ENCODE measurements at regions not wholly inside any gene's neighbourhood (a gene's known extent, or its start where the extent isn't known, plus 50 kb on each side); places are given as distances from the start of the nearest gene placed in this dataset.

DNA sequence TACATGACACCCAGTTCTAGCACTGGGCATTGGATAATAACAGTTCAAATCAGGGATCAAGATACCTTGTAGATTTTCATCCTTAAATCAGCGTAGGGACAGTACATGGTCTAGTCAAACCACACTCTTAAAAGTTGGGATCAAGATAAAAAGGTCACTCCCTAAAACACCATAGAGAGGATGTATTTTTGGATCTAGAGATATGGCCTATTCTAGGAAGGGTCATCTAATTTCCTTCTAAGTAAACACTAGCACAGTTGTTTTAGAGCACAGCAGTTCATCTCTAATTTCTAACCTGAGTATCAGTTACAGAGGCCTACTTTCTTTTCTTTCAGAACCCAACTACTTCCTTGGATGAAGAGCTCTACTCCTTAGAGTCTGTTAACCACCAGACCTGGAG, 166.4 kb upstream of the GRIN3A start:
- TF ChIP-seq SPI1 (IDR thresholded peaks at IDR 0.05; ENCODE audit: borderline replicate concordance, low read depth) (no peak), GABPA (IDR thresholded peaks at IDR 0.05; ENCODE audit: low read depth) (no peak), POLR2AphosphoS5 (IDR thresholded peaks at IDR 0.05; ENCODE audit: low read depth) (no peak)
- TF ChIP-seq, protein P1, sequence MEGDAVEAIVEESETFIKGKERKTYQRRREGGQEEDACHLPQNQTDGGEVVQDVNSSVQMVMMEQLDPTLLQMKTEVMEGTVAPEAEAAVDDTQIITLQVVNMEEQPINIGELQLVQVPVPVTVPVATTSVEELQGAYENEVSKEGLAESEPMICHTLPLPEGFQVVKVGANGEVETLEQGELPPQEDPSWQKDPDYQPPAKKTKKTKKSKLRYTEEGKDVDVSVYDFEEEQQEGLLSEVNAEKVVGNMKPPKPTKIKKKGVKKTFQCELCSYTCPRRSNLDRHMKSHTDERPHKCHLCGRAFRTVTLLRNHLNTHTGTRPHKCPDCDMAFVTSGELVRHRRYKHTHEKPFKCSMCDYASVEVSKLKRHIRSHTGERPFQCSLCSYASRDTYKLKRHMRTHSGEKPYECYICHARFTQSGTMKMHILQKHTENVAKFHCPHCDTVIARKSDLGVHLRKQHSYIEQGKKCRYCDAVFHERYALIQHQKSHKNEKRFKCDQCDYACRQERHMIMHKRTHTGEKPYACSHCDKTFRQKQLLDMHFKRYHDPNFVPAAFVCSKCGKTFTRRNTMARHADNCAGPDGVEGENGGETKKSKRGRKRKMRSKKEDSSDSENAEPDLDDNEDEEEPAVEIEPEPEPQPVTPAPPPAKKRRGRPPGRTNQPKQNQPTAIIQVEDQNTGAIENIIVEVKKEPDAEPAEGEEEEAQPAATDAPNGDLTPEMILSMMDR (IDR thresholded peaks at IDR 0.05; ENCODE audit: insufficient read depth, low read length): no peak
- TF ChIP-seq, protein P2, sequence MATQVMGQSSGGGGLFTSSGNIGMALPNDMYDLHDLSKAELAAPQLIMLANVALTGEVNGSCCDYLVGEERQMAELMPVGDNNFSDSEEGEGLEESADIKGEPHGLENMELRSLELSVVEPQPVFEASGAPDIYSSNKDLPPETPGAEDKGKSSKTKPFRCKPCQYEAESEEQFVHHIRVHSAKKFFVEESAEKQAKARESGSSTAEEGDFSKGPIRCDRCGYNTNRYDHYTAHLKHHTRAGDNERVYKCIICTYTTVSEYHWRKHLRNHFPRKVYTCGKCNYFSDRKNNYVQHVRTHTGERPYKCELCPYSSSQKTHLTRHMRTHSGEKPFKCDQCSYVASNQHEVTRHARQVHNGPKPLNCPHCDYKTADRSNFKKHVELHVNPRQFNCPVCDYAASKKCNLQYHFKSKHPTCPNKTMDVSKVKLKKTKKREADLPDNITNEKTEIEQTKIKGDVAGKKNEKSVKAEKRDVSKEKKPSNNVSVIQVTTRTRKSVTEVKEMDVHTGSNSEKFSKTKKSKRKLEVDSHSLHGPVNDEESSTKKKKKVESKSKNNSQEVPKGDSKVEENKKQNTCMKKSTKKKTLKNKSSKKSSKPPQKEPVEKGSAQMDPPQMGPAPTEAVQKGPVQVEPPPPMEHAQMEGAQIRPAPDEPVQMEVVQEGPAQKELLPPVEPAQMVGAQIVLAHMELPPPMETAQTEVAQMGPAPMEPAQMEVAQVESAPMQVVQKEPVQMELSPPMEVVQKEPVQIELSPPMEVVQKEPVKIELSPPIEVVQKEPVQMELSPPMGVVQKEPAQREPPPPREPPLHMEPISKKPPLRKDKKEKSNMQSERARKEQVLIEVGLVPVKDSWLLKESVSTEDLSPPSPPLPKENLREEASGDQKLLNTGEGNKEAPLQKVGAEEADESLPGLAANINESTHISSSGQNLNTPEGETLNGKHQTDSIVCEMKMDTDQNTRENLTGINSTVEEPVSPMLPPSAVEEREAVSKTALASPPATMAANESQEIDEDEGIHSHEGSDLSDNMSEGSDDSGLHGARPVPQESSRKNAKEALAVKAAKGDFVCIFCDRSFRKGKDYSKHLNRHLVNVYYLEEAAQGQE (IDR thresholded peaks at IDR 0.05; ENCODE audit: insufficient replicate concordance, low read depth): no peak
- H3K27me3 ChIP-seq (ENCODE audit: insufficient read depth, poor library complexity, severe bottlenecking): no peaks in the 10 kb centered on the region
- no peak overlapping the region for H3K27ac ChIP-seq (replicated peaks)
- no peak for DNase-seq (ENCODE audit: low read depth in 1 of 2, low spot score in 1 of 2)
- H3K4me3 ChIP-seq (replicated peaks; ENCODE audit: insufficient read depth, low read length): no peak overlapping the region

DNA sequence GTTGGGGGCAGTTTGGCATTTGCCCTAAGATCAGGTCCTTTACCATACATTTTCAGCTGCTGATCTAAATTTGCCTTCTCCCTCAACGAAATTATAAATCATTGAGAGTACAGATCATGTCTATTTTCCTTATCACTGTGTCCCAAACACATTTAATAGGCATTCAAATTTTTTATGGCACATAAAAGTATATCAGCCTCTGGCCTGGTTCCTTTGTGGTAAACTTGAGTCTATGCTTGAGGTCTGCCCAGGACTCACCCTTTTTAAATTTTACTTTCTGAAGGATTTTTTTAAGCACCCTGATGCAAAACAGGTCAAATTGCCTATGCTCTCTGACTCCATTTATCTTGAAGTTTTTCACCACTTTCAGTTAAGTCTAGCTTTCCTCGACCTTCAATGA, 163.6 kb upstream of the GRIN3A start:
- no peak overlapping the region for H3K4me3 ChIP-seq (replicated peaks; ENCODE audit: insufficient read depth, low read length)
- H3K27me3 ChIP-seq (ENCODE audit: insufficient read depth, poor library complexity, severe bottlenecking): no peaks in the 10 kb centered on the region
- H3K27ac ChIP-seq (replicated peaks): no peak overlapping the region
- no peak for DNase-seq (ENCODE audit: low read depth in 1 of 2, low spot score in 1 of 2)
- TF ChIP-seq, protein P1 (IDR thresholded peaks at IDR 0.05; ENCODE audit: insufficient read depth, low read length): no peak
- TF ChIP-seq GABPA (IDR thresholded peaks at IDR 0.05; ENCODE audit: low read depth) (no peak), SPI1 (IDR thresholded peaks at IDR 0.05; ENCODE audit: borderline replicate concordance, low read depth) (no peak), POLR2AphosphoS5 (IDR thresholded peaks at IDR 0.05; ENCODE audit: low read depth) (no peak)
- TF ChIP-seq, protein P2 (IDR thresholded peaks at IDR 0.05; ENCODE audit: insufficient replicate concordance, low read depth): no peak

DNA sequence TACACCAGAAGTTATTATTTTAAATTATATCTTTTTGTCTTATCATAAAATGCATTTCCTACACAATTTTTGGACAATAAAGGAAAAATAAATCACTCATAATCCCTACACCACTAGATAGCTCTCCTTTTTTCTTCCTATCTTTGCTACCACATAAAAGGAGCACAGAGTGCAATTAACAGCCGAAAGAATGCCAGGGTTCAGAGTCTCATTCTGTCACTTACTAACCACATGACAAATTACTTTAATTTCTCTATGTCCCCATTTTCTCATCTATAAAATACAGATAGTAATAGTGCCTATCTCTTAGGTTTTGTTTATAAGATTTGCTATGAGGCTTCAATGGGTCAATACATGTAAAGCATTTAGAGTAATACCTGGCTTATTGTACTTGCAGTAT, 158.7 kb upstream of the GRIN3A start:
- TF ChIP-seq SPI1 (IDR thresholded peaks at IDR 0.05; ENCODE audit: borderline replicate concordance, low read depth): no peak
- no peak for TF ChIP-seq POLR2AphosphoS5 (IDR thresholded peaks at IDR 0.05; ENCODE audit: low read depth)
- TF ChIP-seq, protein P2 (IDR thresholded peaks at IDR 0.05; ENCODE audit: insufficient replicate concordance, low read depth): no peak
- no peak for TF ChIP-seq GABPA (IDR thresholded peaks at IDR 0.05; ENCODE audit: low read depth)
- TF ChIP-seq, protein P1 (IDR thresholded peaks at IDR 0.05; ENCODE audit: insufficient read depth, low read length): no peak
- no peaks in the 10 kb centered on the region for H3K27me3 ChIP-seq (ENCODE audit: insufficient read depth, poor library complexity, severe bottlenecking)
- no peak for DNase-seq (ENCODE audit: low read depth in 1 of 2, low spot score in 1 of 2)
- H3K4me3 ChIP-seq (replicated peaks; ENCODE audit: insufficient read depth, low read length): no peak overlapping the region
- H3K27ac ChIP-seq (replicated peaks): no peak overlapping the region
